Fibroblast of pulmonary artery (primary cell): ENCODE measurements at regions not wholly inside any gene's neighbourhood (a gene's known extent, or its start where the extent isn't known, plus 50 kb on each side); places are given as distances from the start of the nearest gene placed in this dataset.

Experiments used
- DNase-seq: peaks from one replicate; pipeline ENCODE4 v3.0.0-alpha.2; 2010; ENCODE audit warnings: low read depth
- H3K4me3 ChIP-seq: replicated peaks from 2 replicates; pipeline ENCODE4 v1.5.1; 2011; ENCODE audit warnings: low read depth, mild to moderate bottlenecking, control low read depth, low read length, moderate library complexity
- CTCF ChIP-seq: IDR thresholded peaks from 2 replicates; pipeline ENCODE4 v1.5.1; 2011; ENCODE audit warnings: mild to moderate bottlenecking, control low read depth, low read length, inconsistent platforms; ENCODE audit errors: missing control alignments

DNA sequence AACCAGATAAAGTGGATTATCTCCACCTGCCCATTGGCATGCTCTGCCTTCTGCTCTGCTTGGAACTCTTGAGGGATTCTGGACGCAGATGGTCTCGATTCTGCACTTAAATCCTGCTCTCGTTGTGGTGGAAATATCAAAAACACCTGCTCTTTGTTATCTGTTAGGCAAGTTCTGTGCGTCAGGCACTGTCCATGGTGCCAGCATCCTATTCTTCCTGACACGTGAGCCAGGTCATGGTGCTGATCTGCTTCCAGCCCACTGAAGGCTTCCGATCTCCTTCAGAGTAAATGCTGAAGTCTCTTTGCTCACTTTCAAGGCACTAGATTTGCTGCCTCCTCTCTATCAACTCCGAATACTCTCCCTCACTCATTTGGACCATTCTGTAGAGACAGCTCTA lies 505.6 kb downstream of the HTR7 start:
- no peak for TF ChIP-seq CTCF
- H3K4me3 ChIP-seq: no peak overlapping the region
- peak; percentile 6 for DNase-seq

- DNase-seq: no peak
- TF ChIP-seq CTCF: no peak
- H3K4me3 ChIP-seq: no peak overlapping the region
Observed at GRCh38 chr10:90354914-90355313, 502.9 kb downstream of the HTR7 start.

- H3K4me3 ChIP-seq: no peak overlapping the region
- TF ChIP-seq CTCF: no peak
- DNase-seq: peak; percentile 4
Observed at GRCh38 chr10:90363799-90364483, 493.9 kb downstream of the HTR7 start.

GRCh38 chr10:90372451-90372850 lies 485.4 kb downstream of the HTR7 start:
- peak; percentile 28 for DNase-seq

GRCh38 chr10:90373911-90374310 lies 483.9 kb downstream of the HTR7 start:
- no peak overlapping the region for H3K4me3 ChIP-seq
- no peak for TF ChIP-seq CTCF
- peak; percentile 30 for DNase-seq

More at GRCh38 chr10:90372451-90372850, 485.4 kb downstream of the HTR7 start:
- TF ChIP-seq CTCF: no peak
- H3K4me3 ChIP-seq: no peak overlapping the region

DNA sequence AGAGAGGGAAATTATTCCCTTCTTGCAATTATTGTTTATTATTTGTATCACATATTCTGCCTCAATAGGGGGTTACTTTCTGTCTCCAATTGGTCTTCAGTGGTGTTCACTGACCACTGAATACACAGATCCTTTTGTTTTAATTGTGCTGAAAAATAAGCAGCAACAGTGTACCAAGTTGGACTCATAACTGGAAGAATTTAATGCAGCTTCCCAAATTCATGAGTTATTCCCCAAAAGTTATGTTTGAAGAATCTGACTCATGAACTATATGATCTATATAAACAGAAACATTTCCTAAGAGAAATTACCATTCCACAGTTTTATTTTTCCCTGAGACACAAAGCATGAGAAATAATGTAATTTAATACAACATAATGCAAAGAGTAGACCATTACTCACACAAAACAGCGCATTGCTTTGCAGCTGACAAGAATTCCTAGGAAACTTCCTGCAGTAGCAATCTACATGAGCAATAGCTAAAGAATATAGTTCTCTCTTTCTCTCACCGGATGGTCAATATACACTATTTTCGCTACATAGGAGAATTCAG lies 479.2 kb downstream of the HTR7 start:
- H3K4me3 ChIP-seq: no peak overlapping the region
- TF ChIP-seq CTCF: no peak
- DNase-seq: no peak

DNA sequence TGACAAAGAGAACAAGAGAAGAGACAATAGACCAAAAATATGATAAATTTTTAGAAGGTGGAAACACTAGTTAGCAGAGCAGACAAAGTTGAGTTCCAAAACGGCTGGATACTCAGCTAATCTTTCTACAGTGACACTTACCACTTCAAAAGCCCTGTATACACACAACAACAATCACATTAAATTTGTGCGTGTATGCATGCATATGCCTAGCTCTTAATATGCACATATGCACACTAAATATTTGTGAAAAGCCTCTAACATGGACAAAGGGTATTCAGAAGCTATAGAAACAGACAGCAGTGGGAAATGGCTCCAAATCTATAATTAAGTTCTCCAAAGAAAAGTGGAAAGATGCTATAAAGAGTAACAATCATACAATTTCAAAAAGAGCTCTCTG lies 476.4 kb downstream of the HTR7 start:
- no peak for TF ChIP-seq CTCF
- DNase-seq: no peak
- H3K4me3 ChIP-seq: no peak overlapping the region
